ENCODE measurements at regions not wholly inside any gene's neighbourhood (a gene's known extent, or its start where the extent isn't known, plus 50 kb on each side); places are given as distances from the start of the nearest gene placed in this dataset.

DNA sequence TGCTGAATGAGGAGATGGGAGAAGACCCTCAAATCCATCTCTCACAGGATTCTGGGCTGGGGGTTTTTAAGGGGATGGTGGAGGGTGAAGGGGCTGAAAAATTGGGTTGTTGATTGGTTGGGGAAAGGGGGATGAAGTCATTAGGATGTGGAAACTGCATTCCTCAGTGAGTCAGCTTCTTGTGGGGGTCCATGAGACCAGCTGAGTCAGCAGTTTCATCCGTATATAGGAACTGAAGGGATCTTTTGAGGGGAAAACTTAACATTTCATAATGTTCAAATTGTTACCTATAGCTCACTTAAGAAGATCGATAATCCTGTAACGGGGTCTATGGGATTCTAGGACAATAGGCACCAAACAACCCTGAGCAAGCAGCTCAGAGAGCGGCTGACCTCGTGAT is 213.4 kb downstream of the CBLN1 start:
- DNase-seq (ENCODE audit: low spot score) = no peak
- TF ChIP-seq, protein P1, sequence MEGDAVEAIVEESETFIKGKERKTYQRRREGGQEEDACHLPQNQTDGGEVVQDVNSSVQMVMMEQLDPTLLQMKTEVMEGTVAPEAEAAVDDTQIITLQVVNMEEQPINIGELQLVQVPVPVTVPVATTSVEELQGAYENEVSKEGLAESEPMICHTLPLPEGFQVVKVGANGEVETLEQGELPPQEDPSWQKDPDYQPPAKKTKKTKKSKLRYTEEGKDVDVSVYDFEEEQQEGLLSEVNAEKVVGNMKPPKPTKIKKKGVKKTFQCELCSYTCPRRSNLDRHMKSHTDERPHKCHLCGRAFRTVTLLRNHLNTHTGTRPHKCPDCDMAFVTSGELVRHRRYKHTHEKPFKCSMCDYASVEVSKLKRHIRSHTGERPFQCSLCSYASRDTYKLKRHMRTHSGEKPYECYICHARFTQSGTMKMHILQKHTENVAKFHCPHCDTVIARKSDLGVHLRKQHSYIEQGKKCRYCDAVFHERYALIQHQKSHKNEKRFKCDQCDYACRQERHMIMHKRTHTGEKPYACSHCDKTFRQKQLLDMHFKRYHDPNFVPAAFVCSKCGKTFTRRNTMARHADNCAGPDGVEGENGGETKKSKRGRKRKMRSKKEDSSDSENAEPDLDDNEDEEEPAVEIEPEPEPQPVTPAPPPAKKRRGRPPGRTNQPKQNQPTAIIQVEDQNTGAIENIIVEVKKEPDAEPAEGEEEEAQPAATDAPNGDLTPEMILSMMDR (IDR thresholded peaks at IDR 0.05; ENCODE audit: extremely low read depth, missing control alignments) = no peak

DNA sequence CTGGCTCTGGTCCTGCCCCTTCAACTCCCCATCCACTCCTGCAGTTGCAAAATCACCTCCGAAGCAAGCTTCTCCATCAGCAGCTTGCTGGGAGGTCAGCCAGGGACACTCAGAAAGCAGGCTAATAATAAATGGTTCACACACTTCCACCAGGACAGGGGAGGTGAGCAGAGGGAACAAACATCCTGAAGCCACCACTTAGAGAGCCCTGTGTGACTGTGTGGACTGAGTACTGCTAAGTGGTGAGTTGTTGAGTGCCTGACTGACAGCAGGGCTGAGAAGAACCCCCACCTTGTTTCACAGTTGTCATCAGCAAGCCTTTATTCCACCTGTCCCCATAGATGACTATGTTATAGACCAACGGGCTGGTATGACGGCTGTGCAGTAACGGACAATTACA is 213.9 kb downstream of the CBLN1 start:
- DNase-seq (ENCODE audit: low spot score) = no peak
- TF ChIP-seq, protein P1 (IDR thresholded peaks at IDR 0.05; ENCODE audit: extremely low read depth, missing control alignments) = no peak

DNA sequence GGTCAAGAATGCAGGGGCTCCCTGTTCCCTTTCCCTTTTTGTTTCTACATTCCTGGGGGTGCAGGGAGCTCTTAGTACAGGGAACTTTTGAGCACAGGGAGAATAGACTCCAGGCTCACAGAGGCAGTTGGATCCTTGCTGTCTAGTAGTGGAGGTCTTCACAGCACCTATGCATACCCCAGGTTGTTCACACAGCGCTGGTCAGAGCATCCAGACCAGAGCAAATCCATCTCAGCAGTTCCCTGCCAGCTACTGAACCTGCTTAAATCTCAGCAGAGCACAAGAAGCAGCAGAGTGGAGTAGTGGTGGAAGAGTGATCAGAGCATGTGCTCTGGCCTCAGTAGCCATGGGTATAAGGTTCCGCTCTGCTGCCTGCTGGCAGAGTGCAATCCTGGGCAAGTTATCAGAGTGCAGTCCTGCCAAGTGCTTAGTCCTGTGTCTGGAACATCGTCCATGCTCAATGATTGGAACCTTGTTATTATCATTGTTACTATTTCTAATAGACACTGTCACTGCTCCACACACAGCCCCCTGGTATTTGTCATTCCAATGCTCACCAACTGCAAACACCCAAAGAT is 220.4 kb downstream of the CBLN1 start:
- DNase-seq (ENCODE audit: low spot score) = no peak
- TF ChIP-seq, protein P1 (IDR thresholded peaks at IDR 0.05; ENCODE audit: extremely low read depth, missing control alignments) = no peak

DNA sequence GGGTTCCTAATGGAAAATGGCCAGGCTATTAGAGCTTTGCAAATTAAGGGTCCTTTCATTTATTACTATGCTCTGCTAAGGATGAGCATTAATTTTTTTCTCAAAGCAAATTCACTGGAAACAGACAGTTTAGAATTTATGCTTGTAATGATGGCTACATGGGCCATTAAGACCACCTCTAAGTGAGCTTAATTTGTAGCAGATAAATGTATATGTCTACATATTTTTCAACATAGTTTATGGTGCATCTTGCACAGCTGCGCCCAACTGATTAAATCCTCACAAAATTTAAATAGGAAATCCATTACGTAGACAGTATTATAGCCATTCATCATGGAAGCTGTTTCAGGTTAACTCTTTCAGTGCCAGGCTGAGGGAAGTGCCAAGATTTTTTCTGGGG is 220.9 kb downstream of the CBLN1 start:
- TF ChIP-seq, protein P1 (IDR thresholded peaks at IDR 0.05; ENCODE audit: extremely low read depth, missing control alignments) = no peak
- no peak for DNase-seq (ENCODE audit: low spot score)

DNA sequence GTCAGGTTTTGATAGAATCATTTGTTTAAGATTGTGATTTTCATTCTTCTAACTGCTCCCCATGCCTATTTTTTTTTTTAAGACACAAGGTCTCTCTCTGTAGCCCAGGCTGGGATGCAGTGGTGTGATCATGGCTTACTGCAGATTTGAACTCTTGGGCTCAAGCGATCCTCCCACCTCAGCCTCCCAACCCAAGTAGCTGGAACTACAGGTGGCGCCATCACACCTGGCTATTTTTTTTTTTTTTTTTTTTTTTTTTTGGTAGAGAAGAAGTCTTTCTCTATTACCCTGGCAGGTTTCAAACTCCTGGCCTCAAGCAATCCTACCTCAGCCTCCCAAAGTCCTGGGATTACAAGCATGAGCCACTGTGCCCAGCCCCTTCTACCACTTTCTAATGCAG is 223.3 kb downstream of the CBLN1 start:
- TF ChIP-seq, protein P1 (IDR thresholded peaks at IDR 0.05; ENCODE audit: extremely low read depth, missing control alignments) = no peak
- DNase-seq (ENCODE audit: low spot score) = no peak

DNA sequence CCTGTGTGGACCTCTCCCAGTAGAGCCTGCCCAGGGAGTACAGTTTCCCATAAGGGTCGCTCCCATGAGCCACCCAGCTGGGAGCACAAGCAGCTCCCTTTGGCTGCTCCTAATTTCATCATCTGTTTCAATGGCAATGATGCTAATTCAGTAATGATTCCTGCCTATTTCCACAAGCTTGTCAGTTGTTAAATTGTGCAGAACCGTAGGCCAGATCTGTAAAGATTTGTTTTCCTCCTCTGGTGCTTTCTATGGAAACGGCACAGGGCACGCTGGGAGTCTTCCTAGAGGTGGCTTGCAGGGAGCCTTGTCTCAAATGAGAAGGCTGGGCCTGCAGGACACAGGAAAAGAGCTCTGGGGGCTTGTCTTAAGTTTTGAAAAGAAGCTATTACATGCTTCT is 223.7 kb downstream of the CBLN1 start:
- DNase-seq (ENCODE audit: low spot score) = no peak
- TF ChIP-seq, protein P1 (IDR thresholded peaks at IDR 0.05; ENCODE audit: extremely low read depth, missing control alignments) = no peak

DNA sequence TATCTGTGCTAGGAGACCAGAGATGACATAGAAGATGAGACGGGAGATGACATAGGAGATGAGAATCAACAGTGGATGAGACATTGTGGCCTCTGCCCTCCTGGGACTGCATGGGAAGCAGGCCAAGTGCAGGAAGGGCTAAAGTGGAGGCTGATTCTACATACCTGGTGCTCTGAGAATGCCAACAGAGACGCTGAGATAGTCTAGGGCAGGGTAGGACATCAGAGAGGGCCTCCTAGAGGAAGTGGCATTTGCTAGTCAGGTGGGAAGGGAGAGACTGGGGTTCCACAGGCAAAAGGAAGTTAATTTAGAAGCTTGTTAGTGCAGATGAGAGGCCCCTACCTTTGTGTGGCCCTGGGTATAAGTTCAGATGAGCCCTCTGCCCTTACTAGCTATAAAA is 224.2 kb downstream of the CBLN1 start:
- TF ChIP-seq, protein P1 (IDR thresholded peaks at IDR 0.05; ENCODE audit: extremely low read depth, missing control alignments) = no peak
- DNase-seq (ENCODE audit: low spot score) = no peak
